ENCODE measurements at regions not wholly inside any gene's neighbourhood (a gene's known extent, or its start where the extent isn't known, plus 50 kb on each side); places are given as distances from the start of the nearest gene placed in this dataset.

DNA sequence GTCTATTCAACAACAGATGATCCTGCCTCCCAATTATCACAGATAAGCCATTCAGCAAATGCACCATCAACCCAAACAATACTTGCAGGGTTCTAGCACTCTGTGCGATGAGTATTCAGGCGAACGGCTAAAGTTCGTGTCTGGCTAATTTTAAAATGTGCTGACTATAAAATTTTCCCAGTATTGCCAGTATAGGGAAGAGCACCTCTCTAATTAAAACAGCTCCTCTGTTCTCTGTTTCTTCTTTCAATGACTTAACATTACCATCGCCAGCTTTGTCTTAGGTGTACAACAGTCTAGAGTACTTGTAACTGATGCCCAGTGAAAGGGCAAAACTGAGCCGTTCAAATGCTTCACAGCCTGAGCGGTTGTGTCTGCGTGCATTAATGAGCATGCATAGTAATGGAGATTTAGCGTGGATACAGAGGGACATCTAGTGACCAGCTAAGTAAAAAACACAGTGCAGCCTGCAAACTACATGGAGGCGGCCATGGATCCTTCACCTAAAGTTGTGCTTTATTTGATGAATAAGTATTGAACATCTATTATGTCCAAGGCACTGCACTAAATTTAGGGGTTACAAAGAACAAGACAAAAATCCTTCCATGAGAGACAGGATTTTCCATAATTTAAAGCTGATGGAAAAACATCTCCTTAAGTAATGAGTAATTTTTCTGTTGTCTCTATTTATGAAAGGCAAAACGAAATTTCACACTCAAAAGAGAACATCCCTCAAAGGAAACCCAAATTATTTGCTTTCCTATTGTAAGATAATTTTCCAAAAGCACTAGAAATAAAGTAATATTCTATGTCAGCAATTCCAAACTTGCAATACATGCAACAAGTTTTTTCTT lies 120.0 kb downstream of the SETD4 start:
- intact Hi-C loops (cut with DNase I) = loop anchor here (5.0 kb wide), 1 partner anchor 1248 kb away; no protein-coding TSS in a partner anchor
- no peak for DNase-seq (ENCODE audit: low spot score)

DNA sequence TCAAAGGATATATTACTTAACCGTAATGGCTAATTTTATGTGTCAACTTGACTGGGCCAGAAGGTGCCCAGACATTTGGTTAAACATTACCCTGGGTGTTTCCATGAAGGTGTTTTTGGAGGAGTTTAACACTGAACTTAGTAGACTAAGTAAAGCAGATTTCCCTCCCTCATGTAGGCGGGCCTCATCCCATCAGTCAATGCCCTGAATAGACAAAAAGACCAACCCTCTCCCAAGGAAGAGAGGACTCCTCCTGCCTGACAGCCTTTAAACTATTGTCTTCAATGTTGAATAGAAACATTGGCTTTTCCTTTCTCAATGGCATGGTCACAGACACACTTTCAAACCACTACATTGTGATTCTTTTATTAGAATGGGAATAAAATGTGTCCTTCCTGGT lies 121.9 kb downstream of the SETD4 start:
- no peak for DNase-seq (ENCODE audit: low spot score)
- intact Hi-C loops (cut with DNase I) = loop anchor here (5.0 to 10.0 kb wide), 3 partner anchors 734 to 1191 kb away; no protein-coding TSS in a partner anchor

DNA sequence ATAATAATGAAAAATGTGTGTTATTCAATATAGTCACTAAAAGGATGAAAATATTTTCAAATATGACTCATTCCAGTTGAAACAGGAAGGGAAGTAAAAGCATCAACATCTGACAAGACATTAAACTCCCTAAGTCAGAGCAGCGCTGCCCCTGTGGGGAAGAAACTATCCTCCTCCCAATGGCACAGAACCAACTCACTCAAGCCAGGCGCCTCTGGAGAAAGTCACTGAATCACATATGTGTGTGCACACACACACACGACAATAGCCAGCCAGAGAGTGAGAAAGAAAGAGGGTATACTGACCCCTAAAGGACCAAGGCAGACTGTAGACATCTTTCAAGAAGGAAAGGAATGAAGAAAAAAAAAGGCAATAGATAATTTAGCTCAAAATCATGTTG lies 126.9 kb downstream of the SETD4 start:
- DNase-seq (ENCODE audit: low spot score) = peak; percentile 83
- intact Hi-C loops (cut with DNase I) = loop anchor here (5.0 to 10.0 kb wide), 3 partner anchors 86 to 1049 kb away; no protein-coding TSS in a partner anchor

DNA sequence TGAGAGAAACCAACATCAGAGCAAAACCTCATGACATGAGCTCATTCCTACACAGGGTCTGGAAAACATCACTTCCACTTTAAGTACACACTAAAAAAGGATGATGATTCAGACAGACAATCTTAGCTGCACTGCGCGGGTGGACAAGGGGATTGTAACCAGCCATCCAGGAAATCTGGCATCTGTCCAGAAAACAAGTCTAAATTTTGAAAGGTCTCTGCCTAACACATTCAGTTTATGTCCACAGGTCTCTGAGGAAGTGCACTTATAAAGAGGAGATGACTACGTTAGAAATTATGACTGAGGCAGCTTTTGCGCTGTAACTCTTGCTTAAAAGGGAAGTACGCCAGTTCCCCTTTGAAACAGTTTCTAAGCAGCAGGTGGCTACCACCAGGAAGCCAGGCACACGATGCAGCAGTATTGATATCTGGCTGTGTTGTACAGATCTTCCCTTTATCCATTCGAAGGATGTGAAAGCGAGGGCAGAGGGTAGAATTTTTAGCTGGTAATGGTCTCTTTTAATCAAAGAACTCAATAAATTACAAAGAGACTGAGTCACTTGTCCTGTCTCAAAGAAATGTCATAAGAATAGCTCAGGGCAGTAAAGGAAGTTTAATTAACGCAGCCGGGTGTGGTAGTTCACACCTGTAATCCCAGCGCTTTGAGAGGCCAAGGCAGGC lies 128.0 kb downstream of the SETD4 start:
- intact Hi-C loops (cut with DNase I) = loop anchor here (5.0 to 10.0 kb wide), 3 partner anchors 85 to 1048 kb away; no protein-coding TSS in a partner anchor

DNA sequence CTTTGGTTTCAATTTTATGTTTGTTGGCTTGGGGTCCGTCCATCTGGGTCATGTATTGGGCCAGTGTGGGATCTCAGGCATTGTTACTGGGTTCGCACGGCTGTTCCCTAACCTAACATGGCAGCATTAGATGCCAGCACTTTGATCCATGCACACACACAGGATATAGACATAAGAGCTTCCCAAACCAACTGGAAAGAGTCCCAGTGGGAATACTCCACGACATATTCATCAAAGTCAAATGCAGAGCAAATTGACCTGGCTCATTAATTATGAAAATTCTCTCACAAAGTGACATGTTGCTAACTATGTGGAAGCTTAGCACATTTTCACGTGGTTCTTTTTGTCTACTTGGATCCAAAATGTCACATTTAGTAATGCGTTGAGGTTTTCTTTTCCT lies 130.4 kb downstream of the SETD4 start:
- intact Hi-C loops (cut with DNase I) = loop anchor here (5.0 to 10.0 kb wide), 3 partner anchors 83 to 1045 kb away; no protein-coding TSS in a partner anchor
- no peak for DNase-seq (ENCODE audit: low spot score)

More for the DNA sequence above, 128.0 kb downstream of the SETD4 start:
- no peak for DNase-seq (ENCODE audit: low spot score)

DNA sequence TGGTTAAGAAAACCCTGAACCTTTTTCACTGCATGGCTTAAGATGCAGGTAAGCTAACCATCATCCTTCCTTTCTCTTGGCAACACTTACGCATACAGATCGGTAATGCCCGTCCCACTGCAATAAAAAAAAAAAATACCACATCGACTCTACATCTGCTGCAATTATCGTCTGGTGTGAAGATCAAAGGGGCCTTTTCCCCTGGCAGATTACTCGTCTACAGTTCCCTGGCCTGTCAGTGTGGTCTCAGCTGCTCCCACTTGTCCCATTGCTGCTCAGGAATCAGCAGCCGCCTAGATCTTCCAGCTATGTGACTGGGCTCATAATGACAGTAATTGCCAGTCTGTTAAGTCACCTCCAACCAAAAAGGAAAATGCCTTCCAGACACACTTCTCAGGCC lies 133.1 kb downstream of the SETD4 start:
- intact Hi-C loops (cut with DNase I) = no loop called here
- DNase-seq (ENCODE audit: low spot score) = no peak

DNA sequence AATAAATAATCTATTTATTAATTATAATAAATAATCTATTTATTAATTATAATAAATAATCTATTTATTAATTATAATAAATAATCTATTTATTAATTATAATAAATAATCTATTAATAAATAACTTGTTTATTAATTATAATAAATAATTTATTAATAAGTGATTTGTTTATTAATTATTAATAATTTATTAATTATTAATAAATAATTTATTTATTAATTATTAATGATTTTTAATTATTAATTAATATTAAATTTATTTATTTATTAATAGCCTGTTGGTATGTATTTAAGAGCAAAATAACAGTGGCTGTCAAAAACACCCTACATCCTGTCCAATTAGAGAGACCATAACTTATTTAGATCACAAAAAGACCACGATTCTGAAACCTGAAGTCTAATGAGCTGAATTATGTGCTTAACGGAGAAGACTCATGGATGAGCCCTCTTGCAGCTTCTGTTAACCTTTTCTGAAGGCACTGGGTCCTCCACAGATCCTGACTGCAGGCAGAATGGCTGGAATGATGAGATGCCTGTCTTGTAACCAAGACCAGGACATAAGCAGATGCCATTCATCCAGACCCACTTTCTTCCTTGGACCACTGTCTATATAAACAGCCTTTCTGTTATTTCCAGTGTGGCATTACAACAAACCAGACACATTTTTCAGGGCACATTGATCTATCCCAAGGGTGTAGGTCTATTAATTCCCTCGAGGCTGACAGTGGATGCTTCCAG lies 134.2 kb downstream of the SETD4 start:
- intact Hi-C loops (cut with DNase I) = no loop called here
- no peak for DNase-seq (ENCODE audit: low spot score)

DNA sequence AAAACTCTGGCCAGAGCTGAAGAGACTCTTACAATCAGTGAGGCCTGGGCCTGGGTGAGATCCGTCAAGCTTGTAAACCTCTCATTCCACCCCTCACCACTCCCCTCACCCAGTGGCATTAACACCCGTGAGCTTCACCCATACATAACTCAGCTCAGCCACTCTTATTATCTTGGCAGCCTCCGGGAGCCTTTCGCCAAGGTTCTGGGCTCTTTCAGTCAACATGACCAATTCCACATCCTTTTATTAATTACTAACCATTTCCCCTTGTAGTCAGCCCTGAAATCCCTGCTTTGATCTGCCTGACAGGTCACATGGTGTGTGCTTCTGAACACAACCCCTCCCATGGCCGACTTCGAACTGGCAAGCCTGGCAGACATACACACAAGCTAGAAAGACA lies 134.8 kb downstream of the SETD4 start:
- intact Hi-C loops (cut with DNase I) = no loop called here

DNA sequence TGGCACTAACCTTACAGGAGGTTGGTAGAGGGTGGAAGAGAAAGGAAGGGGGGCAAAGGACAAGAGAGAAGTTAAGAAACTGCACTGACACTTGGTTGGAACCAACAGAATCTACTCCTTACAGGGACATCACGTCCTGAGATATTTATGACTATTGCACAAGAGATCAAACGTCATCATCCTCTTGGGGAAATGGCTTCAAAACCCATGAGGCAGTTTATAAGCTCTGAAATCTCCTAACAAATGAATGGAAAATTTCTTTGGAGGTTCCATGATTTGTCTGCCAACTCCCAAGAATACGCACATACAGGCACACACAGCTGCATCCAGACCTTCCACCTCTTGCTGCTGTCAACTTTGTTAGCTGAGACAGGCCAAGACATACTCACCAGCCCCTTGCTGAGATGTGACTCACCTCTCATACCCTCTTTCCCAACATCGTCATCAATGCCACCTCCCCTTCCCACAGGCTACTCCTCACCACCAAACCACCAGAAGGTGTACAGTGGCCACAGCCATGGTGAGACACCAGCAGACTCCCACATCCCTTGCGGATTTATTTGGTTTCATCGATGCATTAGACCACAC lies 135.5 kb downstream of the SETD4 start:
- DNase-seq (ENCODE audit: low spot score) = no peak
- intact Hi-C loops (cut with DNase I) = no loop called here

More for the DNA sequence above, 134.8 kb downstream of the SETD4 start:
- no peak for DNase-seq (ENCODE audit: low spot score)

DNA sequence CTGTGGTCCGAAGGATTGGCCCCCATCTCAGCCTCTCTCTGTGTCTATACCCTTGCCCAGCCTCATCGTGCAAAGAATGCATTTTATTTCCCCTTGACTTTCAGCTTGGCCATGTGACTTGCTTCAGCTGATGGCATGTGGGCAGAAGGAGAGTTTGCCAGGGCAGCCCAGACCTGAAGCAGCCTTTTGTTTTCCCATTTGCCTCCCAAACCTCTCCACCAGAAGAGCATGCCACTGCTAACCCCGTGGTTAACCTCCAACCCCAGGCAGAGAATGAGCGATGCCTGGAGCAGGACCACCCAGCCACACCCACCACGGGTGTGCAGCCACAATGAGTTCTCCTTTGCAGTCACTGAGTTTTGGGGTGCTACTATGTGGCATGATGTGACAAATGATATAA lies 136.4 kb downstream of the SETD4 start:
- DNase-seq (ENCODE audit: low spot score) = no peak
- intact Hi-C loops (cut with DNase I) = no loop called here

DNA sequence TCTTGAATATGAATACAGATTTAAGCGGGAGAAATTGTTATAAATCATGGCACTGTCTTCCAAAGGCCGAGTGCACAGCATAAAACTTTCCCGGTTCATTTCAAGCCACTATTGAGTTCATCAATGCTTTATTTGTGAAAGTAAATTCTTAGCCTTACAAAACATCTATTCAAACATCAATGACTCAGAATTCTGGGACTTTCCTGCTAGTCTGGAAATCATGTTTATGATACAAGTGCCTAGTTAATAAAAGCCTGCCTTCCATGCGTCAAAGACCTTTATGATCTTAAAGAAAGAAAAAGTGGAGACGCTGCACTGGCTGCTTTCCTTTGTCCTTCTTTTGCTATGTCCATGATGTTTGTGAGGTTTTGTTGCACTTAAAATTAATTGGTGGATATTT lies 137.7 kb downstream of the SETD4 start:
- intact Hi-C loops (cut with DNase I) = no loop called here

DNA sequence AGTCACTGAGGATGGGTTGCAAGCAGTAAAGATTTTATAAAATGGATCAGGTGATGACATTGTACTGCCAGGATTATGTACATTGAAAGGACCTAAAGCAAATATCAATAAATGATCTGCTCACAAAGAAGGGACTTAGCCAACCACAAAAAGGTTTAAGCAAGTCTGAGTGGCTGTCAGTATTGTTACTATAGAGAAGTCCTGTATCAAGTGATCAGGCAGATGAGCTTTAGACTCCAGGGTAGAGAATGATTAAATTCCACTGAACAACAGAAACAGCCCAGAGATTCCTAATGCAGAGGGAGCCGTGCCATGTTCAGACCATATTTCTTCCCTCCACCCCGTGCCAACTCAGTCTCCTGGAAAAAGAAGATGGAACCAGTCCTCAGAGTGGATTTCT lies 138.9 kb downstream of the SETD4 start:
- intact Hi-C loops (cut with DNase I) = no loop called here
- DNase-seq (ENCODE audit: low spot score) = no peak

More for the DNA sequence above, 137.7 kb downstream of the SETD4 start:
- no peak for DNase-seq (ENCODE audit: low spot score)

DNA sequence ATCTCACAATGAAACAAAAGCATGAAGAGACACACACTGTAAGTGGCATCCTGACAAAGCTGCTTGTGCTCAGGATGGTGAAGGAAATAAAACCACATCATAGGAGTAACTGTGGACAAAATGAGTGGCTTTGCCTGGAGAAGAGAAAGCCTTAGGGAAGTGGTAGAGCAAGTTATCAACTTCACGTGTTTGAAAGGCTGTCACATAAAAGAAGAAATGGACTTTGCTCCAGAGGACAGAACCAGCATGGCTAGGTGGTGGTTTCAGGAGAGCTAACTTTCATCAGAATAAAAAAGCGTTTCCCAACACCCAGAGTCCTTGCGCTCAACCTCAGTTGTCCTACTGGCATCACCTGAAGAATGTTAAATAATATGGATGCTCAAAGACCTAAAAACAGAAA lies 139.9 kb downstream of the SETD4 start:
- intact Hi-C loops (cut with DNase I) = no loop called here

DNA sequence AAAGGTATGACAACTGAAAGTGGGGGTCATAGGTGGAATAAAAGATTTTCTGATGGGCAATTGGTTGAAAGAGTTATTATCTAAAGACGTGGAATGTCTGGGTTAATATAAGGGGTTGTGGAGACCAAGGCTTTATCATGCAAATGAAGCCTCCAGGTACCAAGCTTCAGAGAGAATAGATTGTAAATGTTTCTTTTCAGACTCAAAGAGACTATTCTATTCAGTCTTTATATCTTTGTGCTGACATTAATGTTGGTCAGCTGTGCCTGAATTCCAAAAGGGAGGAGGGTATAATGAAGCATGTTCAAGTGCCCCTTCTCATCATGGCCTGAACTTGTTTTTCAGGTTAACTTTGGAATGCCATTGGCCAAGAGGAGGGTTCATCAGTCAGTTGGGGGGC lies 145.3 kb downstream of the SETD4 start:
- intact Hi-C loops (cut with DNase I) = no loop called here
- no peak for DNase-seq (ENCODE audit: low spot score)

More for the DNA sequence above, 139.9 kb downstream of the SETD4 start:
- DNase-seq (ENCODE audit: low spot score) = no peak

DNA sequence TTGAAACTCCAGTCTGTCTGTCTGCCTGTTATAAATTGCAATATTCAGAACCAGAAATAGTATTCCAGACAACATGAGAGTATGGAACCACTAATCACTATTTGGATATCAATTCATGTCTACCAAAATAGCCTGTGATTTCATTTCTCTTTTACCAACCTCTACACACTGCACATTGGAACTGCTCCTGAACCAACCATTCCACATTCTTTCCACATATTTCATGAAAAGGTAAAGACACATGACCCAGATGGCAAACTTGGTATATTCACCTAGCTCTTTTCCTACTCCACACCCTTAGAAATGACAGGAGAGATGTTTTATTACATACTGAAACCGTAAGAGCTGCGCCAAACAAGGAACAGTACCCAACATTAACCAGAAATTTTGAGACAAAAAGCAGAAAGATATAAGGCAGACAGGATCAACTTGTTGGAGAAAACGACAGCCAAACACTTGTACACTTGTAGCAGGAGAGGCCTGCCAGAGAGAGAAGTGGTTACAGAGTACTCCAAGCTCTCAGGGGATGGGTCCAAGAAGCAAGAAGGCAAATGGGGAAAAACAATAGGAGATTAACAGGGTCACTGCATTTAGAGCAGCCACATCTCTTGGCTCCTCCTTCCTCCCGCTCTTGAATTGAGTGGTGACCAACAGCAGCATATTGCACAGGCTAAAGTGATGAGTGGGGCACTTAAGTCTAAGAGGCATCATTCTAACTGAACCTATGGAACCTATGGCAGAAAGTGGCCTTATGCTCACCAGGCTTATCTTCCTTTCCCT lies 148.7 kb downstream of the SETD4 start:
- no peak for DNase-seq (ENCODE audit: low spot score)
- intact Hi-C loops (cut with DNase I) = no loop called here

DNA sequence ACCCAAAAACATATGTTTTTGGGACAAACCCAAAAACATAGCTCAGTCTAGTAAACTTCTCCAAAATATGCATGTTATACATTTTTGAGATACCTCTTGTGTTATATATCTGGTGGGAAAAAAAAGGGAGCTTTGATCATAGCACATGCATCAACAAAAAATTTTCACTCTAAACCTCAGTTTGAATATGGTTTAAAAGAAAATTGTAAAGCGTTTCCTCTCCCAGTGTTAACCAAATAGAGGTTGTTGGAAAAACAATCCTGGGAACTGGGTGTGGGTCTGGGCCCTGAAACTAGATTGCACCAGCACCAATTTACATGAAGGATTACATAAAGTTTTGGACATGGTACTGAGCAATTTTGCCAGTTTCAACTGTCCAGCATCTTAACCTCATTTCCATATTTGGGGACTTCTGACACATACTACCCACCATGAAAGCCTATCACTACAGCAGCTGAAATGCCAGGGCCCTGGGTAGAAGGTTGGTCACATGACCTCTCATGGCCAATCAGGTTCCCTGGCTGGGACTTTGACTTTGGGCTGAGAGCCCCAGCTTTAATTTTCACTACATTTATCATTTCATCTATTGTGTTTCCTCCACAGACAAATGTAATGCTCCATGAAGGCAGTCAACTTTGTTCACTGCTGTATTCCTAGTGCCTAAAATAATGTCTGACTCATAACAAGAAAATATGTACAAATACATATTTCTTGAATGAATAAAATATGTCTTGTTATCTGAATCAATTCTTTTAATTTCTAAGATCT lies 150.7 kb downstream of the SETD4 start:
- DNase-seq (ENCODE audit: low spot score) = no peak

DNA sequence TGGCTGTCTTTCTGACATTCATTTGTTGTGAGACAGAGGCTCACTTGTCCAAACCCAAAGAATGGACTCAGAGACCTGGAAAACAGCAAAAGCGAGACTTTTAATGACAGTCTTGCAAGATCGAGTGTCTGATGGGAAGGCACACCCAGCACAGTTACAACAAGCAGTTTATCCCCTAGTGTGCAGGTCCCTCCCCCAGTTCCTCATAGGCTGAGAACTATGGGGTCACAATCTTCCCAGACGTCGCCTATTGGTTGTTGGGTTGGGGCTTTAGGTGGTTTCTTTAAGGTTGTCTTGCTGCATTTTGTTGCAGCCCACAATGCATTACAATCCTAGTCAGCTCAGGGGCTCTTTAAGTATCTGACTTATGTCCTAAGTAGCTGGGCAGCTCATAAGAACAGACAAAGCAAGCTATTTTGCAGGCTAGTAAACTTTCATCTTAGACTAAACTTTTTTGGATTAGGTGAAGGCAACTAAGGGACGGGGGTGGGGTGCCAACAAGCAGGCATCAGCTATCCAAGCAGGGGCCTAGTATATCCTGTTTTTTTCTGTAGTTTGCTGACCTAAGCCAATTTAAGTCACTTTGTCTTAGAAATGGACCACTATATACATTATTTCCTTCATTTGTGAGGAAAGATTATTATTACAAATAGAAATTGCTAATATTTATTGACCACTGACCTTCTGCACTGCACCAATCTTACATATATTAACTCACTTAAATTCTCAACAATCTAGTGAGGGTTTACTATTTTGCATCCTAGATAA lies 151.8 kb downstream of the SETD4 start:
- no peak for DNase-seq (ENCODE audit: low spot score)
- intact Hi-C loops (cut with DNase I) = no loop called here

More for the DNA sequence above, 150.7 kb downstream of the SETD4 start:
- intact Hi-C loops (cut with DNase I) = no loop called here

Data from cardiac septum (tissue), 1 donor.